Smooth muscle cell (in vitro differentiated cells): ENCODE measurements at regions not wholly inside any gene's neighbourhood (a gene's known extent, or its start where the extent isn't known, plus 50 kb on each side); places are given as distances from the start of the nearest gene placed in this dataset.

Source experiments
- DNase-seq: peaks from one replicate; lab custom pipeline; 2025; ENCODE audit not compliant: unreplicated experiment; lab: John Stamatoyannopoulos, UW
- H2AFZ ChIP-seq: fragments of 200-600 bp; sonication (generic); 2 replicates; pipeline ENCODE4 v1.6.0; 2016; ENCODE audit warnings: antibody characterized with exemption, low read depth, mild to moderate bottlenecking
- H3F3A ChIP-seq: fragments of 200-600 bp; sonication (generic); 2 replicates; pipeline ENCODE4 v1.6.0; 2017; ENCODE audit warnings: antibody characterized with exemption, low read depth
- H3K27ac ChIP-seq: fragments of 200-600 bp; sonication (generic); 2 replicates; pipeline ENCODE4 v1.5.1; 2016; ENCODE audit warnings: low read depth, mild to moderate bottlenecking
- H3K27me3 ChIP-seq: fragments of 200-600 bp; sonication (generic); 2 replicates; pipeline ENCODE4 v1.6.1; 2016; ENCODE audit warnings: low read depth, mild to moderate bottlenecking
- H3K36me3 ChIP-seq: fragments of 200-600 bp; sonication (generic); 2 replicates; pipeline ENCODE4 v1.5.1; 2016; ENCODE audit warnings: low read depth
- H3K4me1 ChIP-seq: fragments of 200-600 bp; sonication (generic); 2 replicates; pipeline ENCODE4 v1.5.1; 2016; ENCODE audit warnings: low read depth
- H3K4me2 ChIP-seq: fragments of 200-600 bp; sonication (generic); 2 replicates; pipeline ENCODE4 v1.6.0; 2016; ENCODE audit warnings: mild to moderate bottlenecking
- H3K4me3 ChIP-seq: fragments of 200-600 bp; sonication (generic); 2 replicates; pipeline ENCODE4 v1.5.1; 2016; ENCODE audit warnings: mild to moderate bottlenecking
- H3K79me2 ChIP-seq: fragments of 200-600 bp; sonication (generic); 2 replicates; pipeline ENCODE4 v1.6.0; 2016; ENCODE audit warnings: low read depth, mild to moderate bottlenecking
- H3K9ac ChIP-seq: fragments of 200-600 bp; sonication (generic); 2 replicates; pipeline ENCODE4 v1.6.0; 2016; ENCODE audit warnings: low read depth
- H3K9me3 ChIP-seq: fragments of 200-600 bp; sonication (generic); replicated peaks from 2 replicates; pipeline ENCODE4 v1.5.1; 2016; ENCODE audit warnings: low read depth
- H4K20me1 ChIP-seq: fragments of 200-600 bp; sonication (generic); 2 replicates; pipeline ENCODE4 v1.6.0; 2016; ENCODE audit warnings: low read depth
- WGBS: methylation state at CpG from one replicate; pipeline ENCODE4 v1.1.7; 2016; ENCODE audit warnings: low lambda C conversion rate; 5-methylcytosine and 5-hydroxymethylcytosine counted together
- TF ChIP-seq, protein P1 (sequence below): fragments of 200-600 bp; sonication (generic); IDR thresholded peaks from 2 replicates; pipeline ENCODE4 v1.5.1; 2017; ENCODE audit warnings: borderline replicate concordance, mild to moderate bottlenecking, antibody characterized with exemption; ENCODE audit not compliant: insufficient read depth, poor library complexity, severe bottlenecking

DNA sequence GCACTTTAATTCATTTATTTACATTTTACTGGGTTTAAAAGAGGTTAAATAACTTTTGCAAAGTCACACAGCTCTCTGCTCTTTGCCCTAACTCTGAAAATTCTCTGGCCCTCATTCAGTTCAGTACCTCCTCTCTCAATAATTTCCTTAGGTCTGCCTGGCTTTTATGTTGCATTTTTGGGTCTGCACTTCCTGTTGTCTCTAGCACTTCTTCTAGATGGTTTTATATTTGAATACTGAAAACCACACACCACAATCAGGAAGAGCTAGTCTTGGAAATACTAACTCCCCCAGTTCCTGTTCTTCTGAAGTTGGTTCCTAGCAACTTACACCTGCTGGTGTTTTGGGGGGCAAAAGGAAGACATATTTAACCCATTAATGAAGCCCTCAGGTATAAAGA, 577.9 kb downstream of the HS3ST4 start:
- Histone ChIP-seq H3F3A (no peaks in the 10 kb centered on the region), H2AFZ (no peak overlapping the region), H3K4me3 (no peak overlapping the region), H3K9ac (no peak overlapping the region), H3K79me2 (no peaks in the 10 kb centered on the region), H3K36me3 (no peaks in the 10 kb centered on the region), H4K20me1 (no peaks in the 10 kb centered on the region), H3K27me3 (no peaks in the 10 kb centered on the region), H3K4me2 (no peak overlapping the region), H3K9me3 (no peaks in the 10 kb centered on the region), H3K27ac (no peak overlapping the region), H3K4me1 (no peaks in the 10 kb centered on the region)
- TF ChIP-seq, protein P1, sequence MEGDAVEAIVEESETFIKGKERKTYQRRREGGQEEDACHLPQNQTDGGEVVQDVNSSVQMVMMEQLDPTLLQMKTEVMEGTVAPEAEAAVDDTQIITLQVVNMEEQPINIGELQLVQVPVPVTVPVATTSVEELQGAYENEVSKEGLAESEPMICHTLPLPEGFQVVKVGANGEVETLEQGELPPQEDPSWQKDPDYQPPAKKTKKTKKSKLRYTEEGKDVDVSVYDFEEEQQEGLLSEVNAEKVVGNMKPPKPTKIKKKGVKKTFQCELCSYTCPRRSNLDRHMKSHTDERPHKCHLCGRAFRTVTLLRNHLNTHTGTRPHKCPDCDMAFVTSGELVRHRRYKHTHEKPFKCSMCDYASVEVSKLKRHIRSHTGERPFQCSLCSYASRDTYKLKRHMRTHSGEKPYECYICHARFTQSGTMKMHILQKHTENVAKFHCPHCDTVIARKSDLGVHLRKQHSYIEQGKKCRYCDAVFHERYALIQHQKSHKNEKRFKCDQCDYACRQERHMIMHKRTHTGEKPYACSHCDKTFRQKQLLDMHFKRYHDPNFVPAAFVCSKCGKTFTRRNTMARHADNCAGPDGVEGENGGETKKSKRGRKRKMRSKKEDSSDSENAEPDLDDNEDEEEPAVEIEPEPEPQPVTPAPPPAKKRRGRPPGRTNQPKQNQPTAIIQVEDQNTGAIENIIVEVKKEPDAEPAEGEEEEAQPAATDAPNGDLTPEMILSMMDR, result no peak
- no peak for DNase-seq

DNA sequence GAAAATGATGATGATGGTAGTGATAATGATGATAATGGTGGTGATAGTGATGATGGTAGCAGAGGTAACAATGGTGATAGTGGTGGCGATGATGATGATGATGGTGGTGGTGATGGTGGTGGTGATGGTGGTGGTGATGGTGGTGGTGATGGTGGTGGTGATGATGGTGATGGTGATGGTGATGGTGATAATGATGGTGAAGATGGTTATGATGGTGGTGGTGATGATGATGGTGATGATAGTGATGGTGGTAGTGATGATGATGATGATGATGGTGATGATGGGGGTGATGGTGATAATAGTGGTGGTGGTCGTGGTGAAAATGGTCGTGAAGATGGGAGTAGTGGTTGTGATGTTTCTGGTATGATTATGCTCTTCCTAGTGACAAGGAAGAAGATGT, 581.8 kb downstream of the HS3ST4 start:
- Histone ChIP-seq H3K79me2 (no peaks in the 10 kb centered on the region), H4K20me1 (no peaks in the 10 kb centered on the region), H3F3A (no peaks in the 10 kb centered on the region), H3K4me2 (no peak overlapping the region), H3K27ac (no peak overlapping the region), H3K4me1 (no peaks in the 10 kb centered on the region), H3K9me3 (no peaks in the 10 kb centered on the region), H3K4me3 (no peak overlapping the region), H2AFZ (no peak overlapping the region), H3K36me3 (no peaks in the 10 kb centered on the region), H3K9ac (no peak overlapping the region), H3K27me3 (no peaks in the 10 kb centered on the region)
- TF ChIP-seq, protein P1, result no peak
- 61% methylated on average over 3 of the region's 3 CpGs for WGBS
- no peak for DNase-seq

DNA sequence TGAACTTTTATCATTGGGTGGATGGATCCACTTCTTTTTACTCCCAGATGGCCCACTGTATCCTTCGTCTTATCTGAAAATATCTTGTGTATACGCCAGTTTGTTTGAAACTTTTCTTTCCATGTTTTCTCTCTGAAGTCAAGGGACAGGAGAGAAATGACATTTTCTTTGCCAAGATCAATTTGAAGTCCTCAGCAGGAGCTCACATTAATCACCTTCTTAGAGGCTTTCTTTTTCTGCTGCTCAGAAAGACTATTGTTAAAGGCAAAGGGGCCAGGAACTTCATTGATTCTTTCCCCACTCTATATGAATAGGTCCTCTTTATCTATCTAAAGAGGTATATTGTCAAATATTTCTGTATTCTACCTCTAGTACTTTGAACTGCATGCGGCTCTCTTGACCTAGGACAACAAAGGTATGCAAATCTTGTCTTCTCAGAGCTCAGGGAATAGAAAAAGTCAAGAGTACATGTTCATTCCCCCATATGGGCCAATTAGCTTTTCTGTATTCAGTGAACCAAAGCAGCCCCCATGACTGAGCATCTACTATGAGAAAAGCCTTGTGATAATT, 583.3 kb downstream of the HS3ST4 start:
- no peaks in the 10 kb centered on the region for H4K20me1 ChIP-seq
- H3K79me2 ChIP-seq, result no peaks in the 10 kb centered on the region
- H3K27me3 ChIP-seq, result no peaks in the 10 kb centered on the region
- H3K4me1 ChIP-seq, result no peaks in the 10 kb centered on the region
- H3K9ac ChIP-seq, result no peak overlapping the region
- DNase-seq, result no peak
- no peak overlapping the region for H3K4me3 ChIP-seq
- H3K36me3 ChIP-seq, result no peaks in the 10 kb centered on the region
- no peaks in the 10 kb centered on the region for H3K9me3 ChIP-seq
- no peak overlapping the region for H2AFZ ChIP-seq
- no peak overlapping the region for H3K4me2 ChIP-seq
- H3F3A ChIP-seq, result no peaks in the 10 kb centered on the region
- TF ChIP-seq, protein P1, result no peak
- WGBS, result 87% methylated on average over 3 of the region's 3 CpGs
- H3K27ac ChIP-seq, result no peak overlapping the region

DNA sequence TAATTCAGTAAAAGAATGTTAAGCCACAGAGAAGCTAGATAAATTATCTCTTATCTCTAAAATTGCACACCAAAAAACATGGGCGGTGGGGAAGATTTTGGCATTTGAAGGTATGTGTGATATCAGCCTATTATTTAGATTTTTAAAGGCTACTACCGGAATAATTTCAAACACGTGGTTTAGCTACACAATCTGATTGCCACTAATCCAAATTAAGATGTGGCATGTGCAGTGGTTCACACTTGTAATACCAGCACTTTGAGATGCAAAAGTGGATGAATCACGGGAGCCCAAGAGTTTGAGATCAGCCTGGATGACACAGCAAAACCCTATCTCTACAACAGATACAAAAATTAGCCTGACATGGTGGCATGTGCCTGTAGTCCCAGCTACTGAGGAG, 584.5 kb downstream of the HS3ST4 start:
- no peaks in the 10 kb centered on the region for H3F3A ChIP-seq
- 81% methylated on average over 4 of the region's 4 CpGs for WGBS
- TF ChIP-seq, protein P1, result no peak

More for the DNA sequence above, 584.5 kb downstream of the HS3ST4 start:
- Histone ChIP-seq H3K4me2 (no peak overlapping the region), H3K36me3 (no peaks in the 10 kb centered on the region), H3K27ac (no peak overlapping the region), H2AFZ (no peak overlapping the region), H3K4me1 (no peaks in the 10 kb centered on the region), H3K9ac (no peak overlapping the region), H3K4me3 (no peak overlapping the region), H3K27me3 (no peaks in the 10 kb centered on the region), H3K9me3 (no peaks in the 10 kb centered on the region), H3K79me2 (no peaks in the 10 kb centered on the region), H4K20me1 (no peaks in the 10 kb centered on the region)
- no peak for DNase-seq
